Gastrocnemius medialis (tissue), 4 donors: ENCODE measurements at regions not wholly inside any gene's neighbourhood (a gene's known extent, or its start where the extent isn't known, plus 50 kb on each side); places are given as distances from the start of the nearest gene placed in this dataset.

Source experiments
- ATAC-seq, 2 donors: fragments of 150-250 bp; one replicate each; pipeline ENCODE4 v1.9.1; 2016
- DNase-seq, 2 donors: peaks; one replicate each; pipeline ENCODE4 v3.0.0-alpha.2; 2019
- H3K27ac ChIP-seq, 4 donors: fragments of 200-600 bp; sonication (generic); 1 replicate in 1 of 4; 2 replicates in 3 of 4; pipeline ENCODE4 v1.5.1; 2016 to 2018; ENCODE audit warnings: mild to moderate bottlenecking in 2 of 4, moderate library complexity in 1 of 4
- H3K27me3 ChIP-seq, 3 donors: fragments of 200-600 bp; sonication (generic) in 2 of 3; 1 replicate in 1 of 3; 2 replicates in 2 of 3; pipeline versions ENCODE4 v1.5.1 to v1.6.0; 2016 to 2019; ENCODE audit warnings: mild to moderate bottlenecking in 1 of 3, moderate library complexity in 1 of 3
- H3K36me3 ChIP-seq, 2 donors: fragments of 200-600 bp; sonication (generic) in 1 of 2; one replicate each; pipeline ENCODE4 v1.5.1; 2017 to 2018
- H3K4me1 ChIP-seq, 2 donors: fragments of 200-600 bp; sonication (generic) in 1 of 2; one replicate each; pipeline ENCODE4 v1.5.1; 2016 to 2017; ENCODE audit warnings: mild to moderate bottlenecking in 2 of 2
- H3K4me3 ChIP-seq, 4 donors: fragments of 200-600 bp; sonication (generic) in 3 of 4; 1 replicate in 1 of 4; 2 replicates in 3 of 4; pipeline ENCODE4 v1.5.1; 2016 to 2019; ENCODE audit warnings: mild to moderate bottlenecking in 2 of 4
- H3K9me3 ChIP-seq, 3 donors: fragments of 200-600 bp; sonication (generic) in 2 of 3; 1 replicate in 1 of 3; 2 replicates in 2 of 3; pipeline ENCODE4 v1.5.1; 2016 to 2019
- CTCF ChIP-seq, 5 experiments: fragments of 450-650 bp in 3 of 5; fragments of 200-600 bp in 2 of 5; sonication (generic) in 2 of 5; IDR thresholded peaks in 4 of 5; conservative IDR thresholded peaks in 1 of 5; 1 replicate in 4 of 5; 2 replicates in 1 of 5; pipeline ENCODE4 v1.5.1; 2016 to 2019; ENCODE audit warnings: antibody characterized with exemption in 5 of 5, mild to moderate bottlenecking in 3 of 5, moderate library complexity in 3 of 5
- POLR2A ChIP-seq, 2 donors: fragments of 450-650 bp; IDR thresholded peaks; one replicate each; pipeline ENCODE4 v1.6.1; 2017; ENCODE audit warnings: antibody characterized with exemption in 2 of 2, mild to moderate bottlenecking in 2 of 2, moderate library complexity in 2 of 2
- in situ Hi-C, 4 donors: fragments of 200-750 bp; cut with MboI; loops; one replicate each; pipeline versions ENCODE4 v1.15.0 to v1.8.0; 2017; ENCODE audit warnings: low sequenced_read_pairs in 4 of 4
- intact Hi-C: fragments of 100-400 bp; cut with DNase I; formaldehyde crosslinking; loops from one replicate; pipeline ENCODE4 v1.15.1; 2023; ENCODE audit warnings: low total_unique reads

- in situ Hi-C loops (no loop called here), intact Hi-C loops (loop anchor here (10.0 kb wide), 1 partner anchor 60 kb away; no protein-coding TSS in a partner anchor)
- H3K4me1 ChIP-seq = no peaks in the 10 kb centered on the region
- ATAC-seq (no peak), DNase-seq (no peak)
- H3K27ac ChIP-seq = no peak overlapping the region
- no peaks in the 10 kb centered on the region for H3K36me3 ChIP-seq
- H3K9me3 ChIP-seq = no peaks in the 10 kb centered on the region
- no peak for TF ChIP-seq POLR2A (IDR thresholded peaks at IDR 0.05)
- TF ChIP-seq CTCF (IDR thresholded peaks at IDR 0.05 in 4 of 5, conservative IDR thresholded peaks at IDR 0.05 in 1 of 5) = no peak
- H3K27me3 ChIP-seq = no peaks in the 10 kb centered on the region
- H3K4me3 ChIP-seq = no peak overlapping the region
Measured at GRCh38 chr10:44184633-44185314, 200.1 kb downstream of the CXCL12 start.

- Histone ChIP-seq H3K27me3 (no peaks in the 10 kb centered on the region), H3K4me3 (no peak overlapping the region), H3K27ac (no peak overlapping the region), H3K4me1 (no peaks in the 10 kb centered on the region), H3K9me3 (no peaks in the 10 kb centered on the region), H3K36me3 (no peaks in the 10 kb centered on the region)
- ATAC-seq (no peak), DNase-seq (no peak)
- intact Hi-C loops (loop anchor here (10.0 kb wide), 1 partner anchor 59 kb away; no protein-coding TSS in a partner anchor), in situ Hi-C loops (no loop called here)
- no peak for TF ChIP-seq CTCF (IDR thresholded peaks at IDR 0.05 in 4 of 5, conservative IDR thresholded peaks at IDR 0.05 in 1 of 5)
- no peak for TF ChIP-seq POLR2A (IDR thresholded peaks at IDR 0.05)
Measured at GRCh38 chr10:44183667-44184632, 200.9 kb downstream of the CXCL12 start.

GRCh38 chr10:44182909-44183308, 202.0 kb downstream of the CXCL12 start:
- H3K4me3 ChIP-seq = no peak overlapping the region
- no peaks in the 10 kb centered on the region for H3K36me3 ChIP-seq
- intact Hi-C loops = loop anchor here (10.0 kb wide), 1 partner anchor 58 kb away; no protein-coding TSS in a partner anchor
- H3K27ac ChIP-seq = no peak overlapping the region
- TF ChIP-seq POLR2A (IDR thresholded peaks at IDR 0.05) (no peak), CTCF (IDR thresholded peaks at IDR 0.05 in 4 of 5, conservative IDR thresholded peaks at IDR 0.05 in 1 of 5) (no peak)
- no peaks in the 10 kb centered on the region for H3K4me1 ChIP-seq
- no peaks in the 10 kb centered on the region for H3K9me3 ChIP-seq
- H3K27me3 ChIP-seq = no peaks in the 10 kb centered on the region
- in situ Hi-C loops = no loop called here
- no peak for ATAC-seq
- DNase-seq = no peak

- ATAC-seq (peak; percentile 75 to 80), DNase-seq (peak; percentile 44 to 73)
- Histone ChIP-seq H3K4me3 (no peak overlapping the region), H3K4me1 (no peaks in the 10 kb centered on the region), H3K9me3 (no peaks in the 10 kb centered on the region), H3K27me3 (no peaks in the 10 kb centered on the region), H3K27ac (peak overlapping the region; percentile 16 to 41 (median 28)), H3K36me3 (no peaks in the 10 kb centered on the region)
- TF ChIP-seq POLR2A (IDR thresholded peaks at IDR 0.05) (no peak), CTCF (IDR thresholded peaks at IDR 0.05 in 4 of 5, conservative IDR thresholded peaks at IDR 0.05 in 1 of 5) (no peak)
- in situ Hi-C loops = no loop called here
- intact Hi-C loops = loop anchor here (10.0 kb wide), 1 partner anchor 56 kb away; no protein-coding TSS in a partner anchor
Measured at GRCh38 chr10:44180321-44181168, 204.4 kb downstream of the CXCL12 start.
